H1 (cell line): ENCODE measurements at regions not wholly inside any gene's neighbourhood (a gene's known extent, or its start where the extent isn't known, plus 50 kb on each side); places are given as distances from the start of the nearest gene placed in this dataset.

Source experiments
- CTCF ChIA-PET: fragments of 300-600 bp; sonication (Branson Sonifier 250); formaldehyde crosslinking; loops from one replicate; lab custom pipeline; 2021; ENCODE audit not compliant: partially characterized antibody; lab: Charles Lee
- POLR2A ChIA-PET: fragments of 300-600 bp; sonication (Branson Sonifier 250); formaldehyde crosslinking; loops from one replicate; lab custom pipeline; 2021; ENCODE audit warnings: inconsistent platforms; ENCODE audit not compliant: partially characterized antibody; lab: Charles Lee
- DNase-seq, 2 experiments: peaks; one replicate each; pipeline versions ENCODE4 v3.0.0 to v3.0.0-alpha.2; 2010 to 2022; ENCODE audit warnings: low spot score in 2 of 2, low read depth in 1 of 2, mixed read lengths in 1 of 2
- FAIRE-seq: peaks from 2 replicates; lab custom pipeline; 2011; peaks lifted over from hg19 to GRCh38; lab: Jason Lieb, UNC
- H2AFZ ChIP-seq: 2 replicates; pipeline ENCODE4 v1.8.1; 2012; ENCODE audit warnings: low read length, inconsistent platforms
- H2AK5ac ChIP-seq: 2 replicates; pipeline ENCODE4 v1.6.1; 2013; ENCODE audit warnings: low read depth, low read length
- H2BK120ac ChIP-seq: replicated peaks from 2 replicates; pipeline ENCODE3; 2013; ENCODE audit warnings: low read depth, low read length, inconsistent platforms
- H2BK12ac ChIP-seq: 2 replicates; pipeline ENCODE4 v1.6.1; 2013; ENCODE audit warnings: low read depth, low read length
- H2BK15ac ChIP-seq: 2 replicates; pipeline ENCODE4 v1.6.1; 2013; ENCODE audit warnings: low read length
- H2BK20ac ChIP-seq: 2 replicates; pipeline ENCODE4 v1.6.1; 2013; ENCODE audit warnings: low read length
- H2BK5ac ChIP-seq: 2 replicates; pipeline ENCODE4 v1.6.1; 2013; ENCODE audit warnings: low read depth, low read length
- H3K14ac ChIP-seq: 2 replicates; pipeline ENCODE4 v1.6.1; 2013; ENCODE audit warnings: inconsistent platforms; ENCODE audit not compliant: insufficient read length
- H3K18ac ChIP-seq: 2 replicates; pipeline ENCODE4 v1.6.1; 2013; ENCODE audit warnings: low read length; ENCODE audit errors: extremely low read depth
- H3K23ac ChIP-seq: 2 replicates; pipeline ENCODE4 v1.6.1; 2013; ENCODE audit warnings: inconsistent platforms; ENCODE audit not compliant: insufficient read length
- H3K23me2 ChIP-seq: 2 replicates; pipeline ENCODE4 v1.6.1; 2013; ENCODE audit warnings: low read depth, low read length
- H3K27ac ChIP-seq: 2 replicates; pipeline ENCODE4 v1.6.1; 2011; ENCODE audit warnings: low read depth, low read length, inconsistent platforms
- H3K27me3 ChIP-seq, 4 experiments: replicated peaks in 1 of 4; 1 replicate in 1 of 4; 2 replicates in 3 of 4; pipeline versions ENCODE4 v1.6.1 to v1.8.1; 2011 to 2013; ENCODE audit warnings: low read length in 3 of 4, mild to moderate bottlenecking in 3 of 4, inconsistent platforms in 2 of 4, mixed read lengths in 2 of 4, moderate library complexity in 1 of 4; ENCODE audit not compliant: control insufficient read depth in 3 of 4, insufficient read depth in 3 of 4; ENCODE audit errors: extremely low read depth in 1 of 4
- H3K36me3 ChIP-seq, 4 experiments: 2 replicates each; pipeline versions ENCODE4 v1.6.1 to v1.8.1; 2011 to 2013; ENCODE audit warnings: mild to moderate bottlenecking in 4 of 4, low read length in 3 of 4, moderate library complexity in 2 of 4, control low read depth in 1 of 4, inconsistent platforms in 1 of 4; ENCODE audit not compliant: insufficient read depth in 4 of 4, control insufficient read depth in 2 of 4
- H3K4ac ChIP-seq: replicated peaks from 2 replicates; pipeline ENCODE3; 2013; ENCODE audit warnings: low read length, low read depth, mixed read lengths, inconsistent platforms; ENCODE audit not compliant: insufficient read length
- H3K4me1 ChIP-seq, 4 experiments: replicated peaks in 1 of 4; 1 replicate in 1 of 4; 2 replicates in 3 of 4; pipeline versions ENCODE4 v1.6.1 to v1.8.1; 2011 to 2013; ENCODE audit warnings: low read length in 3 of 4, inconsistent platforms in 2 of 4, mixed read lengths in 1 of 4; ENCODE audit not compliant: insufficient read depth in 4 of 4, control insufficient read depth in 3 of 4
- H3K4me2 ChIP-seq, 2 experiments: 2 replicates each; pipeline versions ENCODE4 v1.6.1 to v1.8.1; 2011 to 2013; ENCODE audit warnings: low read depth in 2 of 2, low read length in 2 of 2, control low read depth in 1 of 2, inconsistent platforms in 1 of 2, mild to moderate bottlenecking in 1 of 2; ENCODE audit not compliant: insufficient read depth in 1 of 2
- H3K4me3 ChIP-seq, 4 experiments: fragments of 200-600, 300-600 bp in 1 of 4; sonication (generic), shearing (Covaris generic), sonication (Bioruptor Twin) in 1 of 4; 2 replicates each; pipeline versions ENCODE4 v1.5.1 to v1.8.1; 2011 to 2016; ENCODE audit warnings: low read length in 4 of 4, low read depth in 3 of 4, control low read depth in 2 of 4, inconsistent platforms in 2 of 4, mild to moderate bottlenecking in 2 of 4, mixed read lengths in 1 of 4, moderate library complexity in 1 of 4; ENCODE audit not compliant: insufficient read depth in 2 of 4; ENCODE audit errors: extremely low read depth in 1 of 4
- H3K56ac ChIP-seq: replicated peaks from 2 replicates; pipeline ENCODE3; 2013; ENCODE audit warnings: low read depth, mild to moderate bottlenecking, mixed read lengths, low read length, inconsistent platforms; ENCODE audit not compliant: insufficient read length
- H3K79me1 ChIP-seq: 2 replicates; pipeline ENCODE4 v1.6.1; 2013; ENCODE audit warnings: low read depth, low read length, control low read depth
- H3K79me2 ChIP-seq, 2 experiments: 2 replicates each; pipeline versions ENCODE4 v1.6.1 to v1.8.1; 2012 to 2013; ENCODE audit warnings: low read length in 2 of 2, mild to moderate bottlenecking in 2 of 2, inconsistent platforms in 1 of 2; ENCODE audit not compliant: insufficient read depth in 2 of 2, control insufficient read depth in 1 of 2
- H3K9ac ChIP-seq, 4 experiments: replicated peaks in 1 of 4; 1 replicate in 1 of 4; 2 replicates in 3 of 4; pipeline versions ENCODE4 v1.6.1 to v1.8.1; 2011 to 2013; ENCODE audit warnings: low read depth in 3 of 4, low read length in 3 of 4, control low read depth in 2 of 4, mild to moderate bottlenecking in 2 of 4, moderate library complexity in 2 of 4, inconsistent platforms in 1 of 4; ENCODE audit errors: extremely low read depth in 1 of 4
- H3K9me3 ChIP-seq, 2 experiments: 2 replicates each; pipeline versions ENCODE4 v1.6.1 to v1.8.1; 2012 to 2013; ENCODE audit warnings: mild to moderate bottlenecking in 2 of 2, moderate library complexity in 2 of 2, control low read depth in 1 of 2, inconsistent platforms in 1 of 2, low read depth in 1 of 2, low read length in 1 of 2, mixed read lengths in 1 of 2; ENCODE audit not compliant: insufficient read depth in 2 of 2
- H4K20me1 ChIP-seq, 2 experiments: replicated peaks in 1 of 2; 2 replicates each; pipeline versions ENCODE3 to v1.8.1; 2011 to 2013; ENCODE audit warnings: inconsistent platforms in 2 of 2, low read length in 2 of 2, mild to moderate bottlenecking in 1 of 2; ENCODE audit not compliant: insufficient read depth in 2 of 2, control insufficient read depth in 1 of 2
- H4K5ac ChIP-seq: 2 replicates; pipeline ENCODE4 v1.6.1; 2013; ENCODE audit warnings: low read length, low read depth, mixed read lengths, inconsistent platforms; ENCODE audit not compliant: insufficient read length
- H4K8ac ChIP-seq: 2 replicates; pipeline ENCODE4 v1.8.0; 2013; ENCODE audit warnings: mild to moderate bottlenecking, moderate library complexity, low read length, inconsistent platforms; ENCODE audit not compliant: insufficient read depth; ENCODE audit errors: extremely low read depth
- H4K91ac ChIP-seq: replicated peaks from 2 replicates; pipeline ENCODE3; 2013; ENCODE audit warnings: low read length, mixed read lengths, inconsistent platforms; ENCODE audit not compliant: insufficient read length
- ATF2 ChIP-seq: IDR thresholded peaks from 2 replicates; pipeline ENCODE4 v1.6.1; 2012; ENCODE audit warnings: low read length, inconsistent platforms
- HDAC2 ChIP-seq, 2 experiments: fragments of 300-600 bp in 1 of 2; sonication (generic) in 1 of 2; IDR thresholded peaks; 2 replicates each; pipeline ENCODE4 v1.6.1; 2011 to 2012; ENCODE audit warnings: low read depth in 2 of 2, low read length in 2 of 2, mild to moderate bottlenecking in 2 of 2, moderate library complexity in 2 of 2, borderline replicate concordance in 1 of 2, inconsistent platforms in 1 of 2
- SP4 ChIP-seq: IDR thresholded peaks from 2 replicates; pipeline ENCODE4 v1.6.1; 2012; ENCODE audit warnings: low read length, inconsistent platforms
- ZNF274 ChIP-seq: IDR thresholded peaks from 2 replicates; pipeline ENCODE4 v1.7.0; 2012; ENCODE audit warnings: low read length, borderline replicate concordance; ENCODE audit errors: extremely low read depth
- WGBS, 2 experiments: shearing (Covaris generic) in 1 of 2; methylation state at CpG; one replicate each; pipeline versions ENCODE4 v1.1.6 to v1.1.7; 2013 to 2015; ENCODE audit warnings: low lambda C conversion rate in 2 of 2, mixed read lengths in 2 of 2, inconsistent platforms in 1 of 2, low coverage in 1 of 2, missing lambda C conversion rate in 1 of 2; ENCODE audit not compliant: insufficient replicate concordance in 2 of 2, insufficient coverage in 1 of 2, insufficient read length in 1 of 2; ENCODE audit errors: extremely low coverage in 1 of 2, missing lambda C conversion rate in 1 of 2; 5-methylcytosine and 5-hydroxymethylcytosine counted together

GRCh38 chr2:53435610-53436009, 332.0 kb upstream of the CHAC2 start:
- WGBS, 2 experiments: 90% methylated on average over 2 of the region's 2 CpGs; no CpG with 5 or more reads in 1 of the 2 experiments
- POLR2A ChIA-PET: no interaction called here
- H4K8ac ChIP-seq: no peak overlapping the region
- TF ChIP-seq SP4: no peak
- TF ChIP-seq ATF2: no peak
- TF ChIP-seq HDAC2 (IDR thresholded peaks at IDR 0.05; ENCODE audit: borderline replicate concordance in 1 of 2, low read depth in 2 of 2, low read length in 2 of 2): no peak
- no peak for TF ChIP-seq ZNF274

More at GRCh38 chr2:53435610-53436009, 332.0 kb upstream of the CHAC2 start:
- Histone ChIP-seq H3K79me2 (no peaks in the 10 kb centered on the region), H3K9me3 (no peaks in the 10 kb centered on the region), H3K23ac (no peak overlapping the region), H3K4ac (no peak overlapping the region), H3K4me3 (no peak overlapping the region), H3K36me3 (no peaks in the 10 kb centered on the region), H4K91ac (peak overlapping the region; percentile 79), H3K14ac (no peak overlapping the region), H3K4me1 (peaks cover 0 to 18% (median 5%) of the 10 kb centered on the region in 4 experiments; a peak in 4 of 7 replicates), H4K20me1 (no peaks in the 10 kb centered on the region), H3K4me2 (no peak overlapping the region), H3K27me3 (no peaks in the 10 kb centered on the region), H3K27ac (no peak overlapping the region), H2BK20ac (no peak overlapping the region), H3K23me2 (no peaks in the 10 kb centered on the region), H2BK5ac (no peak overlapping the region), H4K5ac (no peak overlapping the region), H3K56ac (no peak overlapping the region), H2BK120ac (peak overlapping the region; percentile 82), H2AK5ac (no peak overlapping the region), H2BK15ac (no peak overlapping the region), H3K79me1 (no peaks in the 10 kb centered on the region), H3K9ac (no peak overlapping the region), H2AFZ (no peak overlapping the region), H3K18ac (peak overlapping the region; percentile 39; the same call in 1 of the 2 replicates), H2BK12ac (peak overlapping the region; percentile 88; the same call in 1 of the 2 replicates)
- CTCF ChIA-PET: no interaction called here
- DNase-seq (no peak), FAIRE-seq (no peak)
